ENCODE measurements at regions not wholly inside any gene's neighbourhood (a gene's known extent, or its start where the extent isn't known, plus 50 kb on each side); places are given as distances from the start of the nearest gene placed in this dataset.
"Not testable (repeated sequence)": the region's sequence is repeated elsewhere in the genome, so short reads cannot be mapped to it uniquely, and the experiment has no call there.

DNA sequence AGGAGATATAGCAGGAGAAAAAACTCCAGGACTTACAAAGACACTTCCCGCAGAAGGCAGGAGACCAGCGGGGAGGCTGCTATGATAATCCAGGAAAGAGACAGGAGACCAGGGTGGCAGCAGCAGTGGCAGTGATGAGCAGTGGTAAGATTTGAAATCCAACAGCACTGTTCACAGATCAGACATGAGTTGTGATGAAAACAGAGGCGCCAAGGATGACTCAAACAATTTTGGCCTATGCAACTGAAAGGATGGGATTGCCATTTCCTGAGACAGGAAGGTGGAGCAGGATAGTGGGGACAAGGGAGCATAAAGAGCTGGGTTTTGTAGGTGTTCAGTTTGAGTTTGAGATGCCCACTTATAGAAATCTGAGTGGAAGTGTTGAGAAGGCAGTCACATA lies 108.6 kb upstream of the DYRK2 start:
- DNase-seq, result no peak

DNA sequence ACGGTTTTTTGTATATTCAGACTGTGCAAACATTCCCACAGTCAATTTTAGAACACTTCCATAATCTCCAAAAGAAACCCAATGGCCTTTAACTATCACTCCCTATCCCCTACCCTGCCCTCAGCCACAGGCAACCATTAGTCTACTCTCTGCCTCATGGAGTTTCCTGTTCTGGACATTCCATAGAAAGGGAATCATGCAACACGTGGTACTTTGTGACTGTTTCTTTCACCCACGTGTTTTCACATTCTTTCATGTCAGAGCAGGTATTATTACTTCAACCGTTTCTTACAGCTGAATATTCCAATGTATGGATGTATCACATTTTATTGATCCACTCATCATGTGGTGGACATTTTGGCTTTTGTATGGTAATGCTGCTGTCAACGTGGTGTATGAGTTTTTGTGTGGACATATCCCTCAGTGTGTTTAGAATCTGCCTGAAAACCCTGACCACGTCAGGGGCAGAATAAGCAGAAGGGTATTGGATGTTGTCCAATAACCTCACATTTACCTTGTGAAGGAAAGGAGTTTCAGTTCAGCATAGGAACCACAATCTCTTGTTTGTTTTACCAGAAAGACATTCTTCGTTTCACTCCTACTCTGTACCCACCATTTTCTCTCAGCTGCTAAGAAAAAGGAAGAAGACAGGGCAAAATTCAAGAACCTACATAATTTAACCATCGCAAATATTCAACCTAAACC lies 107.5 kb upstream of the DYRK2 start:
- DNase-seq, result no peak

DNA sequence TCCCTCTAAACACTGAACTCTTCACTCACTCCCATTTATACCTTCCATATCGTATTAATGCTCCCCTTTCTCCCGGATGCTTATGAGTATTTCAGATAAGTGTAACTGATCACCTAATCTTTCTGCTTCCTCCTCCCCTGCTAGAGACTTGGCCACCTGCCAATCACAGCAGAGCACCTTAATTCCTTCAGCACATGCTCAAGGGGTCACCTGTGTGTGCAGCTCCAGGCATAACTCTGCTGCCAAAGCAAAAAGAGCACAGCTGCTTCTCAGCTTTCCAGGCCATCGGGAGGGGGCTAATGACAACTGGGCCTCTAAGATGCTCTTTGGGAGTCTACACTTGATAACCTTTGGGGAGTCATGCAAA lies 106.9 kb upstream of the DYRK2 start:
- DNase-seq, result peak; percentile 95

DNA sequence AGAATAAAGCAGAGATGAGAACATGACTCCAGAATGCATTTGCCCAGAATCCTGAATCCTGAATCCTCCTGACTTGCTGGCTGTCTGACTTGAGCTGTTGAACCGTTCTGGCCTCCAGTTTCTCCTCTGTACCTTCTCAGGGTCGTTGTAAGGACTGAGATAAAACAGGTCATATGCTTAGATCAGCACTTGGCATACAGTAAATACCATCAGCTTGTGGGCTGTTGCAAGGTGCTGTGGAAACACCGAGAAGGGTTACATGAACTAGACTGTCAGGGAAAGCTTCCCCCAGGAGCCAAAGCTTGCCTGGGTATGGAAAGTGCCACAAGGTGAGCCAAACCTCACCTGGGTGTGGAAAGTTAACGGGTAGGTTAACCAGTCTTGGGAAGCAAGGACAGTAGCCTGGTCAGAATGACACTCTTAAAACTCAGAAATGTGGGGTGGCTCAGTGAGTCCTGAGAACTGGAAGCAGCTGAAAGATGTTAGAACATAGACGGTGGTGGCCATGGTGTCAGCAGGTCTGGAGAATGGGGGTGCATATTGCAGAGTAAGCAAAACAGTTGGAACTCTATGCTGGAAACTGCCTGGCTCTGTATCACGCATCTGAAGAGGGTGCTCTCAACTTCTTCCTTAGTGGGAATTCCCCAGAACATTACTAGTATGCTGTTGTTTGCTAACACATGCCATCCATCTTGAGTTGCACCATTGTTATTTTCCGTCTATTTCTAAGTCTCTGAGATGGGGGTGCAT lies 105.3 kb upstream of the DYRK2 start:
- DNase-seq, result no peak

DNA sequence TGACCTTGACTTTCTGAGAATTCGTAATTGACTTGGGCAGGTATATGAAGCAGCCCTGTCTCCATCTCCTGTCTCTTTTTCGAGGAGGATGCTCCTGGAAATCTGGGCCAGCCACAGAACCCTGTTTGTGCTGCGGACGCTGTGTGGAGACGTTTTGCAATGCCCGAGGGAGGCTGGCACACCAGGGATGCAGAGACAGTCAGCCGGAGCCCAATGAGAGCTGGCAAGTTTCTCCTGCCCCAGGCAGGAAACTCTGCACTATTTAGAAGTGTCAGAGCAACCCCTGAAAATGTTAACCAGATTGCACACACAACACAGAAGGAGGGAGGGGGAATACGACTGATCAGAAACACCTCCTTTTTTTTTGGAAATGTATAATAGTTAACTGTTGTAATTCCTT lies 103.2 kb upstream of the DYRK2 start:
- peak; percentile 43 for DNase-seq

DNA sequence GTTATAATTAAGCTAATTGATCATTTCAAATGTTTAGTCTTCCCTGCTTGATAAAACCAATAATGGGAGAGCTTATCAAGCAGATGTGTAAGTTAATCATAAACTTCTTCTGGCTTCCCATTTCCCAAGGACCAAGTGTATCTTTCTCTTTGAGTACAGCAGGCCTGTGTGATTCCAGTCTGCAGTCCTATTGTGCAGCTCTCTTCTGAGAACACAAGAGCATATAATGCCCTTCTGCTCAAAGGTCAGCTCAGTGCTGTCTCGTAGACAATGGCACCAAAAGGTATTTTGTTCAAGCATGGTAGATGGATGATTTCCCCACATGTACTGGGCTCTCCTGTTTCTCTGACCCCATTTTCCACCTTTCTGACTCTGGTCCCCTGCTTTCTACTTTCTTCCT lies 101.8 kb upstream of the DYRK2 start:
- no peak for DNase-seq

DNA sequence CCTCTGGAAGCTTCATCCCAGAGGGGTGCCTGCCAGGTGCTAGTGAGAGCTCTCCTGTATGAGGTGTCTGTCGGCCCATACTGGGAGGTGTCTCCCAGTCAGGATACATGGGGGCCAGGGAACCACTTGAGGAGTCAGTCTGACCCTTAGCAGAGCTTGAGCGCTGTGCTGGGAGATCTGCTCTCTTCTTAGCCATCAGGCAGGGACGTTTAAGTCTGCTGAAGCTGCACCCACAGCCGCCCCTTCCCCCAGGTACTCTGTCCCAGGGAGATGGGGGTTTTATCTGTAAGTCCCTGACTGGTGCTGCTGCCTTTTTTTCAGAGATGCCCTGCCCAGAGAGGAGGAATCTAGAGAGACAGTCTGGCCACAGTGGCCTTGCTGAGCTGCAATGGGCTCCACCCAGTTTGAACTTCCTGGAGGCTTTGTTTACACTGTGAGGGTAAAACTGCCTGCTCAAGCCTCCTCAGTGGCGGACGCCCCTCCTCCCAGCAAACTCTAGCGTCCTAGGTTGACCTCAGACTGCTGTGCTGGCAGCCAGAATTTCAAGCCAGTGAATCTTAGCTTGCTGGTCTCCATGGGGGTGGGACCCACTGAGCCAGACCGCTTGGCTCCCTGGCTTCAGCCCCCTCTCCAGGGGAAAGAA lies 93.3 kb upstream of the DYRK2 start:
- DNase-seq, result not testable (repeated sequence)

DNA sequence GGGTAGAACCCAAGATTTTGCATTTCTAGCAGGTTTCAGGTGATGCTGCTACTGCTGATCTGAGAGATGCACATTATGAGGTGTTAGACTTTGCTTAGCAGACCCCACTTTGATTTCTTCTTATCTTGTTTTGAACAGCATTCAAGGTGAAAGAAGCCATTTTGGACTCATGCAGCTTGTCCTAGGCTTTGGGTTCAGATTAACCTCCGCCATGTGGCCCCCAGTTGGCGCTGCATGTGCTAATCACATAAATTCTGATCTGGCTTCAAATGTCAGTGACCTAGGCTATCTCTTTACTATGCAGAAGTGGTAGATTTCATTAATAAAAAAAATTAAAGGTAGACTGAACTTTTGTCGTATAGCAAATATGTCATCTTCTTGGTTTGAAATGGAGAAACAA lies 89.8 kb upstream of the DYRK2 start:
- no peak for DNase-seq

DNA sequence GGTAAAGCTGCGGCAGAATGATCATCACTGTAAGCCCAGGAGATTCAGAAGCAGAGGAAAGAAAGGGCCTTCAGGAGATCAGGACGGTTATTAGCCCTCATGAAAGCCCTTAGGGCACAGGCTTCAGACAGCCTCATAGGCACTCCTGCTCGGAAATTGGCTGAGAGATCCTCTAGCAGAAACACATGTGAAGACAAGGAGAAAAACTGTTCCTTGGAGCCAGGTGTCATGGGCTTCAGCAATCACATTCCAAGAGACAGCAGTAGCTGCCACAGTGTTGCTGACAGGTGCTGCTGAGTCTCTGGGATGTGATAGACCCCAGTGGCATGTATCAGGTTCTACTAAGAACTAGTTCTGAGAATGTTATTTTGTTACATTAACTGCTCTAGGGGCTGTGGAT lies 88.8 kb upstream of the DYRK2 start:
- no peak for DNase-seq

DNA sequence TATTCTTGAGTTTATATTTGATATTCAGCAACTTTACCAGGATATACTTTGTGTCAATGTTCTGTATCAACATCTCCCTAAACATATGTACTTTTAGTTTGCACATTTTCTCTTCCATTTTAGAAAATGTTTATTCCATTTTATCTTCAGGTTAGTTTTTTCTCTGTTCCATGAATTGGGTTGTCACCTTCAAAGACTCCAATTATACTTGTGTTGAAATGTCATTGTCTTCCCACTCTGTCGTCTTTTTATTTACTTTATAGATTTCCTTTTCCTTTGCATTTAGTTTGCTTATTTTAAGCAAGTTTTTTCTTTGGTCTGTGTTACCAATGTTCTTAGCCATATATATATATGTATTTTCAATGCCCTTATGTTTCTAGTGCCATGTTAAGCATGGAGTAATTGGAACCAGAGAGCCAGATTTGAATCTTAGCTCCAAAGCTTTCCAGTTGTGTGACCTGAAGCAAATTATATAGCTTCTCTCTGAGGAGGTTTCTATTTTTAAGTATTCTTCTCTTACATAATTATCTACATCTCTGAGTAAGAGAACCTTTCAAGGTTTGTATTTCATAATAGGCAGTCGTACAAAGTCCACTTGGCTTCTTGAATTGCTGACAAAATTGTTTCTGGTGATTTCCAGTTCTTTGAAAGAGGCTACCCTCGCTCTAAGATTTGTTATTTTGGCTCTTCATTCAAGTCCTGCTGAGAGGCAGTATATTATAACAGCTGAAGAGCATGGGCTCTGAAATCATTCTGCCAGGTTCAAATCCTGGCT lies 85.8 kb upstream of the DYRK2 start:
- no peak for DNase-seq

DNA sequence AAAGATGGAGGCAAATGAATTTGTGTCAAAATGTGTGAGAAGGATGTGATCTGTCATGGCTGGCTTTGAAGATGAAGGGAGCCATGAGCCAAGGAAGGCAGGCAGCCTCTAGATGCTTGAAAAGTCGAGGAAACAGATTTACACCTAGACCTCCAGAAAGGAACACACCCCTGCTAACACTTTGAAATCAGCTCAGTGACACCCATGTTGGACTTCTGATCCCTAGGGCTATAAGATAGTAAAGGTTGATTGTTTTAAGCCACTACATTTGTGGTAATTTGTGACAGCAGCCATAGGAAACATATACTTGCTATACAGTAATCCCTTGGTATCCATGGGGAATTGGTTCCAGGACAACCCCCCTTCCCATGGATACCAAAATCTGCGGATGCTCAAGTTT lies 80.5 kb upstream of the DYRK2 start:
- DNase-seq, result no peak

DNA sequence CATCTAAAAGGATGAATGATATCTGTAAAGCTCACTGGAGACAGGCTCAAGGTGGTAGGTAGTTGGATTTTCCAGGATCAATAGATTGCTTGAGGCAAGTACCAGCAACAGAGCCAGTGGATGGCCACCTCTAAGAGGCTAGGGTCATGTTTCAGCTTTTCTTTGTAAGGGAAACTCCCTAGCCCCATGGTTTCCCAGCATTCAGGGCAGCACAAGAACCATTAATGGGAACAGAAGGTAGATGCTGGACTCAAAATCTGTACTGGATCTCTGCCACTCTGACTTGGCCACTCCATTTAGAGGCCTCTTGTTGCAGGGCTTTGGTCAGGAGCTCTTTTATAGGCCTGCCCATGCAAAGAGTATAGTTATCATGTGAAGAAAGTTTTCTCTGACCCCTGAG lies 76.1 kb upstream of the DYRK2 start:
- DNase-seq, result no peak

DNA sequence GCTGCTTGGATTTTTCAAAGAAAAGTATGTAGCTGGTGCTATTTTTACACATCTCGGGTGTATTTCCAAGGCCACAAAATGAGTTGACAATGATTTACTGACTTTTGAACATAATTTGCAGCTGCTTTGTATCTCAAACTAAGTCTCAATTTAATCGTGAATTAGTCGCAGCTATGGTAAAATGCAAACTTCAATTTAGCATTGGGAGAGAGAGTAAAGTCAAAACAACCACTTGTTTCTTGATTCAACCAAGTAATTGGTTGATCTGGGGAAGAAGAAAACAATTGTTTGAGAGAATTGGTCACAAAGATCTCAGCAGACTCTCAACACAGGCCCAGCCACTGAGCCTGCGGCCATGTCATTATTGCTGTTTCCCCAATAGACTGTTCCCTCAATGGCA lies 75.0 kb upstream of the DYRK2 start:
- no peak for DNase-seq

DNA sequence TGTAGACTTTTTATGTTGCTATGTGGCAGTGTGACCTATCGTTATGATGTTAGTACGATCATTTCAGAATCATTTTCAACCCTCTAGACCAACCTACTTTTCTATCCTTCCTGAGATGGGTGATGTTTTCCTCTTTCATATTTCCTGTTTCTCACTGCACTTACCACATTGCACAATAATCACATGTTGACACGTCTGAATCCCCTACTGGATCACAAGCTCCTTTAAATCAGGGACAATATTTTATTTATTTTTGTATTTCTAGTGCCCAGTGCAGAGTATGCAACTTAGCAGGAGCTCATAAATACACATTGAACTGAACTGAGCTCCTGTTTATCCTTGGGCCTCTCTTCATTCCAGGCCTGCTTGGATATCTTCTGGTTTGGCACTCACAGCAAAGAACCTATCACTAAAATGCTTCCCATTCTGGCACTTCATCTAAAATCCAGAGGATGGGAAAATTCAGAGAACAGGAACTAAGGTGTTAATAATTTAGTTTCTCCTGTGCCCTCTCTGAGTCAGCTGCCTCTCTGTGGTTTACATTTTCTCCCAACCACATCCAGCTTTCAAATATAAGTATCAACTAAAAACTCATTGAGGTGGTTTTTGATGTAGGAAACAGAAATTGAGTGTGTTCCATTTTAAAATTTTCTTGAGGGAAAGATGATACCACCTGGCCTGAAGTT lies 69.4 kb upstream of the DYRK2 start:
- no peak for DNase-seq

DNA sequence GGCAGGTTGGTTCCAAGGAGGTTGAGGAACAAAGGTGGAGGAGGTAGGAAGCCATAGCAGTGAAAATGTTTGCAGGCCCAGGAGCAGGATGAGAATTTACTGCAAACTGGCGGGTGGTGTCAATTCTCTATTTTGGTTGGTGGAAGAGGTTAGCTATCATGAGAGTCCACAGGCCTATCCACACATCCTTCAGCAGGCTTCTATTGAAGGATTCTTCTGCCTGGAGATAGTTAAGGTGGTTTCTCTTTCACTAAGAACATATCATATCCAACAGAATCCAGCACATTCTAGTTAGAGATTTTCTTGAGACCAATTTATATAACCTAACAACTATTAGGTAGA lies 68.9 kb upstream of the DYRK2 start:
- no peak for DNase-seq

DNA sequence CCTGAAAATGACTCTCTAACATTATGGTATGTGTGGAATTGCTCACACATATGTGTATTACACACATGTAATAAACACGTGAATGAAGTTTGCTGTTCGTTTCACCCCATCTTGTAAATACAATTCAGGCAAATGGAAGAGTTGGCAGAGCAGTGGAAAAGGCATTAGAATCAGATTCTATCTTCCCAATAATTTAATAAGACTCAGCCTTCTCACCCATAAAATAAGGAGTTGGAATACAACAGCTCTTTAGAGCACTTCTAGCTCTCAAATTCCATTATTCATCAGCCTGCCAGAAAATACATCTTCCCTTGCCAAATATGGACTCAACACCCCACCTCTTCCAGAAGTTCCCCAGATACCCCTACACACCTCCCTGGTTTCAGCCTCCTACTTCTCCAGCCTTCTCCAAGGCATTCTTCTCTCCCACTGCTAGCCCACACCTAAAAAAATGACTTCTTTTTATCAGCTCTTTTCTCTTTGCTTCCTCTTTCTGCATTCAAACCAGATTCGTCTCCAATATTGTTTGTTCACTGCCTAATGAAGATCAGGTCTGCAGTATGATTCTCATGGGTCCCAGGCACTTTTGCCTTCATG lies 66.2 kb upstream of the DYRK2 start:
- no peak for DNase-seq

DNA sequence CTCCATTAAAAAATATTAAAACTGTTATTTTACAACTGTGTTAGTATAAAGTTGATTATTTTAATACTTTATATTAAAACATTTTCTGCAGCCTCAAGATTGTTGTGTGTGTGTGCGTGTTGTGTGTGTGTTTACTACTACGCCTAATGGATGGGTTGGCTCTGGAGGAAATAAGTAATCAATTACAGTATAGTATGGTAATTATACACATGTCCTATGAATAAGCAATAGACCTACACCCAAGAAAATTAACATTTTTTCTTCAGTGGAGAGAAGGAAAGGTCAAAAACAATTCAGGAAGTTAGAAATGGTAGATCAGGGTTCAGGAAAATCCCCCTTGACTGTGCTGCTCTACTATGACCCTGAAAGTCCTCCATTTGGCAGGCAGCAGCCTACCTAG lies 65.7 kb upstream of the DYRK2 start:
- no peak for DNase-seq

DNA sequence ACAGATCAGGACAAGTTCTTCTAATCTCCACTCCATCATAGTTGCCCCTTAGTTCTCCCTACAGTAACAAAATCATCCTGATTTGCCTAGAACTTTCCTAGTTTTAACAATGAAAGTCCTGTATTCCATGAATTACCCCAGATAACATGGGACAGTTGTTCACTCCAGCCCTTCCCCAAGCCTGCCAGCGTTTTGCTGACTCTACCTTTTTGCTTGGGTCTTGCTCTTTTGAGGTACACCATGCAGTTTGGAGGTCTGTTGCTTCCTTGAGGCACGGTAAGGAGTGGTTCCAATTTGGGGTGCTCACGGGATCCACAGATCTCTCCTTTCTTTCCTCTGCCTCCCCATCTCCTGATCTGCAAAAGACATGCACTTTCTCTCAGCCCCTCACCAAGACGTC lies 61.6 kb upstream of the DYRK2 start:
- DNase-seq, result no peak

DNA sequence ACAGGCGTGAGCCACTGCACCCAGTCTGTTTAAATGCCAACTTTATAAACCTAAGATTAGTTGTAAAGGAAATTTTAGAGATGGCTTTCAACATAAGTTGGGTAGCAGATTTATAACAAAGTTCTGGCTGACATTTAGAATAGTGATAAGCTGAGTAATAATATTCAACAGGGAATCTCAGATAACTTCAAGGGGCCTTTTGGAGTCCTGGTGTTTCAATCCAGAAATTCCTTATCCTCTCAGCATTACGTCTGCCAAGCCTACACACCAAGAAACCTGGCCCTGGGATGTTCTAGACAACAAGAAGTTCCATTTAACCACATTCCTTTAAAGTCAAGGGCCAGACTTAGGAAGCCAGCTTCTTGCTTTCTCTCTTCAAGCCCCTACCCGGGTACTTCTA lies 59.5 kb upstream of the DYRK2 start:
- DNase-seq, result no peak

DNA sequence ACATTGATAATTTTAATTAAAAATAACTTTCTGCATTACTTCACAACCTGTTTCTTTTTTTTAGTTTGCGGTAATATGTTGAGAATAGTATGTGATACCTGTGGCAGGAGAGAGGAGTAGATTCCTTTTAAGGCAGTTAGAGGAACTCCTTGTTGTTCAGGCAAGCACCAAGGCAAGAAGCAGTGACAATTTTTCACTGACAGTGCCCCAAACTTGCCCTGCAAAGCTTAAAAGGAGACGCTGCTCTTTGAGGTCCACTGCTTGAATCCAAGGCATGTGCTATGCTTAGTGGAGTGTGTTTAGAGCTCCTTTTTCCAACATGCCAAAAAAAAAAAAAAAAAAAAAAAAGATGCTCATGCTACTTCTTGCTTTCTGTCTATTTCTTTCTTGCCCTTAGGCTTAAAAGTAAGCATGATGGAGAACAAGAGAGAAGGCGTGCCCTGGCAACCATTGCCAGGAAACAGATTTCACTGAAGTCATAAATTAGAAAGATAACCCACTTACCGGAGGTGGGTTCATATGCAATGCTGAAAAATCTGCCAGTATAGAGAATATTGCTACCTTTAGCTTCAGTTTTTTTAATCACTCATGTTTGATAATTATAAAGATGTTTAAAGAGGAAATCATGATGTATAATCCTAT lies 58.3 kb upstream of the DYRK2 start:
- no peak for DNase-seq

DNA sequence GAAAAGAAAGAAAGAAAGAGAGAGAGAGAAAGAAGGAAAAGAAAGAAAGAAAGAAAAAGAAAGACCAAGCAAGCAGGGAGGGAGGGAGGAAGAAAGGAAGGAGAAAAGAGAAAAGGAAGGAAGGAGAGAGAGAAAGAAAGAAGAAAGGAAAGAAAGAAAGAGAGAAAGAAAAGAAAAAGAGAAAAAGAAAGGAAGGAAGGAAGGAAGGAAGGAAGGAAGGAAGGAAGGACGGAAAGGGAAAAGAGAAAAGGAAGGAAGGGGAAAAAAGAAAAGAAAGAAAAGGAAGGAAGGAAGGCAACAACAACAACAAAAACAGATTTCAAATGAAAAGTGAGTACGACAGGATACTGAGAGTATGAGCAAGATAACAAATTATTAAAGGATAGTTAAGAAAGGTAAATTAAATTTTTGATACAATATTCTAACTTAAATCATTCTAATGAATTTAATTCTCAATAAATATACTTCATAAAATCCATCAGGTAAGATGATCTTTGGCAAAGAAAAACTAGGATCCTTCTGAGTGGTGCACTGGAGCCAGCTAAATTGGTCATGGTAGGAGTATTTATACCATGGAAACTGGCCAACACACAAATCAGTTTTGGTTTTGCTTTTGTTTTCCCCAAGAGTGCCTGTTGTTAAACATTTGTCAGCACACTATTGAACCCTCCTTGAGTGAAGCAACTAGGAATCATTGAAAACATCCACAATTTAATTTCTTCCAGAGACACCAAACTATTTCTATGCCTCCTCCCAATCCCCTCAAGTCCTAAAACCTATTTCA lies 56.1 kb upstream of the DYRK2 start:
- DNase-seq, result no peak
